Fibroblast of lung (primary cell): ENCODE measurements at regions not wholly inside any gene's neighbourhood (a gene's known extent, or its start where the extent isn't known, plus 50 kb on each side); places are given as distances from the start of the nearest gene placed in this dataset.

Experiments used
- EZH2 ChIP-seq: IDR thresholded peaks from 2 replicates; pipeline ENCODE4 v1.5.1; 2012; ENCODE audit warnings: low read length, control low read depth, mild to moderate bottlenecking; ENCODE audit errors: missing control alignments
- TF ChIP-seq, protein P1 (sequence below), 2 donors: IDR thresholded peaks in 1 of 2; conservative IDR thresholded peaks in 1 of 2; 1 replicate in 1 of 2; 2 replicates in 1 of 2; pipeline ENCODE4 v1.5.1; 2011 to 2012; ENCODE audit warnings: low read length in 2 of 2, control low read depth in 1 of 2, inconsistent platforms in 1 of 2, low read depth in 1 of 2, mild to moderate bottlenecking in 1 of 2

DNA sequence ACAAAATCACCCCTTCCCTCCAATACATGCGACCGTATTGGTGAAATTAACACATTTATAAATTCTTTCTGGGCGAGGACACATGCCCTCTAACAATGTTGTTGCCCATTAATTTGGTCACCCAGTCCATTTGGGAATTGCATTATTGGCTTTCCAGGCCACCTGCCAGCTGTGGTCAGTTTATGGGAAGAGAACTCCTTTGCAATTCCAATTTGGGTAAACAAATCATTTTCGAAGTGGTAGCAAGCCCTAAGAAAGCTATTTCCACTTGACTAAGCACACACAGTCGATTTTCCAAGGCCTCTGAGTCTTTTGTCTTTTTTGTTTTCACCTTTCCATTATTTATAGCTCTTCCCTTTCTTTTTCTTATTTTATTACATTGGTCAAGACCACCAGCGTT, 362.3 kb upstream of the RGMA start:
- TF ChIP-seq, protein P1, sequence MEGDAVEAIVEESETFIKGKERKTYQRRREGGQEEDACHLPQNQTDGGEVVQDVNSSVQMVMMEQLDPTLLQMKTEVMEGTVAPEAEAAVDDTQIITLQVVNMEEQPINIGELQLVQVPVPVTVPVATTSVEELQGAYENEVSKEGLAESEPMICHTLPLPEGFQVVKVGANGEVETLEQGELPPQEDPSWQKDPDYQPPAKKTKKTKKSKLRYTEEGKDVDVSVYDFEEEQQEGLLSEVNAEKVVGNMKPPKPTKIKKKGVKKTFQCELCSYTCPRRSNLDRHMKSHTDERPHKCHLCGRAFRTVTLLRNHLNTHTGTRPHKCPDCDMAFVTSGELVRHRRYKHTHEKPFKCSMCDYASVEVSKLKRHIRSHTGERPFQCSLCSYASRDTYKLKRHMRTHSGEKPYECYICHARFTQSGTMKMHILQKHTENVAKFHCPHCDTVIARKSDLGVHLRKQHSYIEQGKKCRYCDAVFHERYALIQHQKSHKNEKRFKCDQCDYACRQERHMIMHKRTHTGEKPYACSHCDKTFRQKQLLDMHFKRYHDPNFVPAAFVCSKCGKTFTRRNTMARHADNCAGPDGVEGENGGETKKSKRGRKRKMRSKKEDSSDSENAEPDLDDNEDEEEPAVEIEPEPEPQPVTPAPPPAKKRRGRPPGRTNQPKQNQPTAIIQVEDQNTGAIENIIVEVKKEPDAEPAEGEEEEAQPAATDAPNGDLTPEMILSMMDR (conservative IDR thresholded peaks at IDR 0.05 in 1 of 2, IDR thresholded peaks at IDR 0.05 in 1 of 2; ENCODE audit: low read depth in 1 of 2, low read length in 2 of 2) = no peak
- no peak for TF ChIP-seq EZH2
